Glutamatergic neuron (in vitro differentiated cells): ENCODE measurements at regions not wholly inside any gene's neighbourhood (a gene's known extent, or its start where the extent isn't known, plus 50 kb on each side); places are given as distances from the start of the nearest gene placed in this dataset.

Experiments used
- DNase-seq: peaks from one replicate; pipeline ENCODE4 v3.0.0; 2022
- H3K27ac Mint-ChIP-seq: one replicate; pipeline ENCODE4 v1.8.0; 2020; ENCODE audit warnings: mild to moderate bottlenecking, mixed read lengths, inconsistent platforms; ENCODE audit not compliant: unreplicated experiment
- H3K27me3 Mint-ChIP-seq: one replicate; pipeline ENCODE4 v1.8.0; 2020; ENCODE audit warnings: mild to moderate bottlenecking, moderate library complexity, mixed read lengths, inconsistent platforms; ENCODE audit not compliant: unreplicated experiment
- H3K36me3 Mint-ChIP-seq: one replicate; pipeline ENCODE4 v1.8.0; 2020; ENCODE audit warnings: mild to moderate bottlenecking, mixed read lengths, inconsistent platforms; ENCODE audit not compliant: unreplicated experiment
- H3K4me1 Mint-ChIP-seq: one replicate; pipeline ENCODE4 v1.8.0; 2020; ENCODE audit warnings: mild to moderate bottlenecking, low read depth, mixed read lengths, inconsistent platforms; ENCODE audit not compliant: unreplicated experiment
- H3K4me3 Mint-ChIP-seq: one replicate; pipeline ENCODE4 v1.8.0; 2020; ENCODE audit warnings: mild to moderate bottlenecking, mixed read lengths, inconsistent platforms; ENCODE audit not compliant: unreplicated experiment
- H3K9me3 Mint-ChIP-seq: one replicate; pipeline ENCODE4 v1.8.0; 2020; ENCODE audit warnings: mild to moderate bottlenecking, moderate library complexity, mixed read lengths, inconsistent platforms; ENCODE audit not compliant: unreplicated experiment
- TF ChIP-seq, protein P1 (sequence below): fragments of 200-600 bp; sonication (generic); IDR thresholded peaks from one replicate; pipeline ENCODE4 v1.5.0; 2021; ENCODE audit not compliant: partially characterized antibody, unreplicated experiment

DNA sequence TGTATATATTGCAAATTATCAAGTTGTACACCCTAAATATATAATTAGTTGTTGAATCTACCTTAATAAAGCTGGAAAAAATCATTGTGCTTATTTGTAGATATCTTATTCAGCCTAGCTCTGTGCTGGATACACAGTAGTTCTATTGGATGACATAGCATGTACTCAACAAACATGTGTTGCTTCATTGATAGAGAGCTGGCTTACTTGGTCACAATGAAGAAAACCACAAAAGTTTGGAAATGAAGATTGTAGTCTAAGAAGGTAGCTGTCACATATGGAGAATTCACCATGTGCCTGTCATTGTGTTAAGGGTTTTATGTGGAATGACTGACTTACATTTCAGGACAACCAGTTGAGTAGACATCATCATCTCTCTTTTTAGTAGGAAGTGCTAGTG is 278.9 kb downstream of the LMO7 start:
- no peaks in the 10 kb centered on the region for H3K9me3 Mint-ChIP-seq
- DNase-seq: no peak
- no peak overlapping the region for H3K4me3 Mint-ChIP-seq
- no peaks in the 10 kb centered on the region for H3K4me1 Mint-ChIP-seq
- no peaks in the 10 kb centered on the region for H3K36me3 Mint-ChIP-seq
- no peak overlapping the region for H3K27ac Mint-ChIP-seq
- H3K27me3 Mint-ChIP-seq: no peaks in the 10 kb centered on the region
- TF ChIP-seq, protein P1, sequence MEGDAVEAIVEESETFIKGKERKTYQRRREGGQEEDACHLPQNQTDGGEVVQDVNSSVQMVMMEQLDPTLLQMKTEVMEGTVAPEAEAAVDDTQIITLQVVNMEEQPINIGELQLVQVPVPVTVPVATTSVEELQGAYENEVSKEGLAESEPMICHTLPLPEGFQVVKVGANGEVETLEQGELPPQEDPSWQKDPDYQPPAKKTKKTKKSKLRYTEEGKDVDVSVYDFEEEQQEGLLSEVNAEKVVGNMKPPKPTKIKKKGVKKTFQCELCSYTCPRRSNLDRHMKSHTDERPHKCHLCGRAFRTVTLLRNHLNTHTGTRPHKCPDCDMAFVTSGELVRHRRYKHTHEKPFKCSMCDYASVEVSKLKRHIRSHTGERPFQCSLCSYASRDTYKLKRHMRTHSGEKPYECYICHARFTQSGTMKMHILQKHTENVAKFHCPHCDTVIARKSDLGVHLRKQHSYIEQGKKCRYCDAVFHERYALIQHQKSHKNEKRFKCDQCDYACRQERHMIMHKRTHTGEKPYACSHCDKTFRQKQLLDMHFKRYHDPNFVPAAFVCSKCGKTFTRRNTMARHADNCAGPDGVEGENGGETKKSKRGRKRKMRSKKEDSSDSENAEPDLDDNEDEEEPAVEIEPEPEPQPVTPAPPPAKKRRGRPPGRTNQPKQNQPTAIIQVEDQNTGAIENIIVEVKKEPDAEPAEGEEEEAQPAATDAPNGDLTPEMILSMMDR: no peak

DNA sequence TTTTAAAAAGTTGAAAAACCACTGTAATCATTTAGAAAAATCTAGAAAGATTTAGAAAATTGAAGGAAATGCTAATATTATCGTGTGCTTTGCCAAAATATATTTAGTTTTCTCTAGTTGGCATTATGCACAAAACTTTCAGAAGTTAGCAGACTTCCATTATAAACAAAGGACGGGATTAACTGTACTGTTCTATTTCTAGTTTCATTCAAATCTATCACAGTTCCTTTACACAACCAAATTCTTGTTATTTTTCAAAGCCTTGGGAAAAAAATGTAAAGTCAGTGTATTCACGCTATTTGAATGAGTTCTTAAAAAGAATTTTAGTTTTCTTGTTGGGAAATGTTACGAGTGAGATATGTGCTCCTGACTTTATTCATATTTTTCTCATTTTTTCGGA is 277.8 kb downstream of the LMO7 start:
- Mint-ChIP-seq H3K4me1 (no peaks in the 10 kb centered on the region), H3K27me3 (no peaks in the 10 kb centered on the region), H3K36me3 (no peaks in the 10 kb centered on the region), H3K9me3 (no peaks in the 10 kb centered on the region), H3K4me3 (no peak overlapping the region), H3K27ac (no peak overlapping the region)
- DNase-seq: no peak
- TF ChIP-seq, protein P1: no peak

DNA sequence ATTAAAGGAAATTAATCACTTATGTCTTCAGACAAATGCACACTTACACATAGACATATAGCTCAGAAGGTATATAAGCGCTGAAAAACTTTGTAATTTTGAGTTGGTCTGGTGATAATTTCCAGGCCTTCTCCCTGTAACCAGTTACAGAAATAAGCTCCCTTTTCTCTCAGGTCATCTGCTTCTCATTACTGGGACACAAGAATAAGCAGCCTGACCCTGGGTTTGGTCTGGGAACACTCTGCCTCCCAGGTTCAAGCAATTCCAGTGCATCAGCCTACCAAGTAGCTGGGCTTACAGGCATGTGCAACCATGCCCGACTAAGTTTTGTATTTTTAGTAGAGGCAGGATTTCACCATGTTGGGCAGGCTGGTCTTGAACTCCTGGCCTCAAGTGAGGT is 274.5 kb downstream of the LMO7 start:
- Mint-ChIP-seq H3K27me3 (no peaks in the 10 kb centered on the region), H3K27ac (no peak overlapping the region), H3K4me1 (no peaks in the 10 kb centered on the region), H3K4me3 (no peak overlapping the region), H3K36me3 (no peaks in the 10 kb centered on the region), H3K9me3 (no peaks in the 10 kb centered on the region)
- no peak for DNase-seq
- TF ChIP-seq, protein P1: no peak
